ENCODE measurements at regions not wholly inside any gene's neighbourhood (a gene's known extent, or its start where the extent isn't known, plus 50 kb on each side); places are given as distances from the start of the nearest gene placed in this dataset.

- H3K9me2 ChIP-seq (replicated peaks; ENCODE audit: insufficient read depth, low read length), result no peaks in the 10 kb centered on the region
- H3K79me2 ChIP-seq (ENCODE audit: low read length), result no peaks in the 10 kb centered on the region
- H3K4me2 ChIP-seq (ENCODE audit: low read depth, low read length), result no peak overlapping the region
- H3K27ac ChIP-seq (ENCODE audit: low read length), result no peak overlapping the region
- H3K9me3 ChIP-seq (replicated peaks; ENCODE audit: insufficient read depth, low read length), result no peaks in the 10 kb centered on the region
- TF ChIP-seq EZH2 (optimal IDR thresholded peaks at IDR 0.05; ENCODE audit: low read depth, low read length) (no peak), CTCF (IDR thresholded peaks at IDR 0.05; ENCODE audit: low read length) (no peak), EZH2phosphoT487 (IDR thresholded peaks at IDR 0.05; ENCODE audit: low read length) (no peak)
- H3F3A ChIP-seq (ENCODE audit: insufficient read depth, low read length), result no peaks in the 10 kb centered on the region
- H4K20me1 ChIP-seq (ENCODE audit: insufficient read depth, low read length), result no peaks in the 10 kb centered on the region
- no peak overlapping the region for H2AFZ ChIP-seq (ENCODE audit: low read length)
- H3K4me3 ChIP-seq (ENCODE audit: low read length), result no peak overlapping the region
- no peak for DNase-seq
- H3K4me1 ChIP-seq (ENCODE audit: low read length), result no peaks in the 10 kb centered on the region
- no peaks in the 10 kb centered on the region for H3K36me3 ChIP-seq (replicated peaks; ENCODE audit: insufficient read depth, low read length)
- no peaks in the 10 kb centered on the region for H3K27me3 ChIP-seq (replicated peaks; ENCODE audit: insufficient read depth, low read length)
- H3K9ac ChIP-seq (ENCODE audit: low read length), result no peak overlapping the region
Measured at GRCh38 chr13:19332378-19332777, 150.8 kb upstream of the TUBA3C start.

- no peak overlapping the region for H3K4me2 ChIP-seq (ENCODE audit: low read depth, low read length)
- no peak for TF ChIP-seq EZH2 (optimal IDR thresholded peaks at IDR 0.05; ENCODE audit: low read depth, low read length)
- TF ChIP-seq CTCF (IDR thresholded peaks at IDR 0.05; ENCODE audit: low read length), result no peak
- no peak for TF ChIP-seq EZH2phosphoT487 (IDR thresholded peaks at IDR 0.05; ENCODE audit: low read length)
- no peaks in the 10 kb centered on the region for H3F3A ChIP-seq (ENCODE audit: insufficient read depth, low read length)
- no peaks in the 10 kb centered on the region for H3K36me3 ChIP-seq (replicated peaks; ENCODE audit: insufficient read depth, low read length)
- no peaks in the 10 kb centered on the region for H3K9me3 ChIP-seq (replicated peaks; ENCODE audit: insufficient read depth, low read length)
- no peaks in the 10 kb centered on the region for H3K79me2 ChIP-seq (ENCODE audit: low read length)
- no peak for DNase-seq
- H3K4me1 ChIP-seq (ENCODE audit: low read length), result no peaks in the 10 kb centered on the region
- no peak overlapping the region for H3K4me3 ChIP-seq (ENCODE audit: low read length)
- H4K20me1 ChIP-seq (ENCODE audit: insufficient read depth, low read length), result no peaks in the 10 kb centered on the region
- H3K27me3 ChIP-seq (replicated peaks; ENCODE audit: insufficient read depth, low read length), result no peaks in the 10 kb centered on the region
- no peak overlapping the region for H2AFZ ChIP-seq (ENCODE audit: low read length)
- H3K9me2 ChIP-seq (replicated peaks; ENCODE audit: insufficient read depth, low read length), result no peaks in the 10 kb centered on the region
- H3K9ac ChIP-seq (ENCODE audit: low read length), result no peak overlapping the region
- H3K27ac ChIP-seq (ENCODE audit: low read length), result no peak overlapping the region
Measured at GRCh38 chr13:19329365-19329764, 147.7 kb upstream of the TUBA3C start.

GRCh38 chr13:19324325-19324724 is 142.7 kb upstream of the TUBA3C start:
- H3K79me2 ChIP-seq (ENCODE audit: low read length), result no peaks in the 10 kb centered on the region
- no peaks in the 10 kb centered on the region for H3K9me2 ChIP-seq (replicated peaks; ENCODE audit: insufficient read depth, low read length)
- H3K9me3 ChIP-seq (replicated peaks; ENCODE audit: insufficient read depth, low read length), result no peaks in the 10 kb centered on the region
- no peaks in the 10 kb centered on the region for H3F3A ChIP-seq (ENCODE audit: insufficient read depth, low read length)
- H3K4me2 ChIP-seq (ENCODE audit: low read depth, low read length), result no peak overlapping the region
- H3K27ac ChIP-seq (ENCODE audit: low read length), result no peak overlapping the region
- H3K27me3 ChIP-seq (replicated peaks; ENCODE audit: insufficient read depth, low read length), result no peaks in the 10 kb centered on the region
- no peaks in the 10 kb centered on the region for H3K36me3 ChIP-seq (replicated peaks; ENCODE audit: insufficient read depth, low read length)
- no peak overlapping the region for H2AFZ ChIP-seq (ENCODE audit: low read length)
- DNase-seq, result no peak
- no peaks in the 10 kb centered on the region for H3K4me1 ChIP-seq (ENCODE audit: low read length)
- H4K20me1 ChIP-seq (ENCODE audit: insufficient read depth, low read length), result no peaks in the 10 kb centered on the region
- TF ChIP-seq EZH2 (optimal IDR thresholded peaks at IDR 0.05; ENCODE audit: low read depth, low read length) (no peak), CTCF (IDR thresholded peaks at IDR 0.05; ENCODE audit: low read length) (no peak), EZH2phosphoT487 (IDR thresholded peaks at IDR 0.05; ENCODE audit: low read length) (no peak)
- no peak overlapping the region for H3K9ac ChIP-seq (ENCODE audit: low read length)
- no peak overlapping the region for H3K4me3 ChIP-seq (ENCODE audit: low read length)
